K562 (cell line): ENCODE measurements at regions not wholly inside any gene's neighbourhood (a gene's known extent, or its start where the extent isn't known, plus 50 kb on each side); places are given as distances from the start of the nearest gene placed in this dataset.

ENCODE experiments used
- ATAC-seq: fragments of 200-7000 bp; cut with Tn5 transposase; 3 replicates; pipeline ENCODE4 v1.9.1; 2020; ENCODE audit warnings: moderate library complexity
- BruUV-seq: library from RNA; stranded (reverse); fragments of 400-500 nt; replicated peaks from 2 replicates; lab custom pipeline; 2021; lab: Mats Ljungman, UMichigan
- CTCF ChIA-PET: fragments of 300-600 bp; formaldehyde crosslinking; extraction: SDS; loops from one replicate; lab custom pipeline; 2021; ENCODE audit warnings: low intra/inter-chr PET ratio; lab: Yijun Ruan, JAX
- POLR2A ChIA-PET: fragments of 300-600, 350-650 bp; sonication (Branson Sonifier 250); formaldehyde crosslinking; extraction: SDS; loops from one replicate; lab custom pipeline; 2021; ENCODE audit warnings: antibody characterized with exemption, inconsistent platforms; lab: Yijun Ruan, JAX
- DNase-seq, 4 experiments: peaks; one replicate each; pipeline versions ENCODE4 v3.0.0 to v3.0.0-alpha.2; 2011 to 2018; ENCODE audit warnings: low spot score in 3 of 4, mixed read lengths in 3 of 4; ENCODE audit errors: extremely low read depth in 1 of 4
- FAIRE-seq: peaks from 2 replicates; lab custom pipeline; 2011; peaks lifted over from hg19 to GRCh38; lab: Jason Lieb, UNC
- H2AFZ ChIP-seq: 2 replicates; pipeline ENCODE4 v1.6.0; 2011; ENCODE audit warnings: low read depth, low read length, control low read depth, inconsistent platforms
- H3K27ac ChIP-seq: fragments of 200-600 bp; 3 replicates; pipeline ENCODE4 v1.8.0; 2011; ENCODE audit warnings: low read depth, mild to moderate bottlenecking, control low read depth, inconsistent platforms, low read length, moderate library complexity, mixed read lengths; ENCODE audit errors: extremely low read depth
- H3K27me3 ChIP-seq, 2 experiments: fragments of 300-600 bp in 1 of 2; 2 replicates in 1 of 2; 3 replicates in 1 of 2; pipeline versions ENCODE4 v1.6.0 to v1.8.0; 2011; ENCODE audit warnings: inconsistent platforms in 2 of 2, low read length in 2 of 2, mild to moderate bottlenecking in 1 of 2, mixed read lengths in 1 of 2, moderate library complexity in 1 of 2; ENCODE audit not compliant: control insufficient read depth in 2 of 2, insufficient read depth in 2 of 2
- H3K36me3 ChIP-seq: fragments of 300-600 bp; 3 replicates; pipeline ENCODE4 v1.8.0; 2011; ENCODE audit warnings: mild to moderate bottlenecking, low read length, inconsistent platforms; ENCODE audit not compliant: control insufficient read depth, insufficient read depth
- H3K4me1 ChIP-seq, 2 experiments: fragments of 200-600 bp in 1 of 2; replicated peaks in 1 of 2; 2 replicates in 1 of 2; 3 replicates in 1 of 2; pipeline versions ENCODE4 v1.5.1 to v1.8.0; 2011; ENCODE audit warnings: inconsistent platforms in 2 of 2, low read length in 2 of 2, mild to moderate bottlenecking in 1 of 2, mixed read lengths in 1 of 2, moderate library complexity in 1 of 2; ENCODE audit not compliant: control insufficient read depth in 2 of 2, insufficient read depth in 2 of 2
- H3K4me2 ChIP-seq: 2 replicates; pipeline ENCODE4 v1.6.1; 2011; ENCODE audit warnings: low read length, control low read depth, inconsistent platforms, mixed read lengths; ENCODE audit not compliant: insufficient read depth
- H3K4me3 ChIP-seq: fragments of 200-600 bp; sonication (generic), shearing (Covaris generic); 2 replicates; pipeline ENCODE4 v1.5.1; 2016; ENCODE audit warnings: control low read depth, inconsistent platforms
- H3K79me2 ChIP-seq: fragments of 200-600 bp; 3 replicates; pipeline ENCODE4 v1.8.0; 2011; ENCODE audit warnings: low read length, inconsistent platforms; ENCODE audit not compliant: control insufficient read depth, insufficient read depth
- H3K9ac ChIP-seq, 2 experiments: 2 replicates each; pipeline versions ENCODE4 v1.6.0 to v1.6.1; 2011; ENCODE audit warnings: low read depth in 2 of 2, low read length in 2 of 2, control low read depth in 1 of 2, inconsistent platforms in 1 of 2, mild to moderate bottlenecking in 1 of 2, mixed read lengths in 1 of 2; ENCODE audit not compliant: insufficient read depth in 1 of 2
- H3K9me1 ChIP-seq: one replicate; pipeline ENCODE4 v1.6.0; 2011; ENCODE audit warnings: inconsistent platforms, mild to moderate bottlenecking, low read length, moderate library complexity; ENCODE audit not compliant: control insufficient read depth, insufficient read depth
- H3K9me3 ChIP-seq: replicated peaks from 2 replicates; pipeline ENCODE4 v1.5.1; 2011; ENCODE audit warnings: low read depth, low read length, inconsistent platforms; ENCODE audit not compliant: control insufficient read depth, insufficient read depth
- H4K20me1 ChIP-seq: replicated peaks from 2 replicates; pipeline ENCODE4 v1.6.1; 2011; ENCODE audit warnings: low read length, inconsistent platforms, mixed read lengths; ENCODE audit not compliant: control insufficient read depth, insufficient read depth
- ATF4 ChIP-seq: fragments of 450-650 bp; formaldehyde crosslinking; IDR thresholded peaks from 2 replicates; pipeline ENCODE4 v1.4.0; 2022; ENCODE audit warnings: mild to moderate bottlenecking, moderate library complexity
- GABPB2 ChIP-seq: fragments of 250-450 bp; sonication (Bioruptor Pico); conservative IDR thresholded peaks from 2 replicates; pipeline ENCODE4 v1.5.1; 2021; ENCODE audit warnings: mild to moderate bottlenecking
- IRF1 ChIP-seq: sonication (generic); formaldehyde crosslinking; IDR thresholded peaks from 2 replicates; pipeline ENCODE4 v1.8.0; 2022; ENCODE audit warnings: missing genetic modification reagents, mild to moderate bottlenecking, borderline replicate concordance
- KLF13 ChIP-seq: fragments of 450-650 bp; IDR thresholded peaks from 2 replicates; pipeline ENCODE4 v1.6.1; 2016; ENCODE audit warnings: missing genetic modification characterization, low read depth, mild to moderate bottlenecking, missing compliant biosample characterization, moderate library complexity, borderline replicate concordance
- RAD21 ChIP-seq, 2 experiments: fragments of 250-450 bp in 1 of 2; fragments of 450-650 bp in 1 of 2; sonication (Bioruptor Pico) in 1 of 2; formaldehyde crosslinking in 1 of 2; IDR thresholded peaks in 1 of 2; conservative IDR thresholded peaks in 1 of 2; 2 replicates each; pipeline versions ENCODE4 v1.4.0 to v1.8.0; 2020 to 2022; ENCODE audit warnings: mild to moderate bottlenecking in 2 of 2, moderate library complexity in 1 of 2
- SFPQ ChIP-seq: fragments of 200-400 bp; formaldehyde crosslinking; IDR thresholded peaks from 2 replicates; pipeline ENCODE4 v1.6.1; 2017; ENCODE audit warnings: mild to moderate bottlenecking, low read depth, low read length, moderate library complexity
- ZNF644 ChIP-seq: fragments of 200-800 bp; sonication (Bioruptor generic); IDR thresholded peaks from 2 replicates; pipeline ENCODE4 v1.6.1; 2016; ENCODE audit warnings: low read depth, missing genetic modification characterization, missing compliant biosample characterization
- WGBS: fragments of 100-300 bp; shearing (Covaris generic); methylation state at CpG from one replicate; pipeline ENCODE4 v1.1.6; 2016; ENCODE audit warnings: low coverage, mixed read lengths; ENCODE audit not compliant: insufficient coverage; ENCODE audit errors: missing lambda C conversion rate; 5-methylcytosine and 5-hydroxymethylcytosine counted together
- in situ Hi-C: fragments of 300-500 bp; cut with MboI; formaldehyde crosslinking; loops from 4 replicates; pipeline ENCODE4 v1.15.0; 2018; ENCODE audit warnings: inconsistent platforms, mixed read lengths
- intact Hi-C: fragments of 100-400 bp; cut with micrococcal nuclease; formaldehyde crosslinking; loops from 2 replicates; pipeline ENCODE4 v1.14.2; 2022
- TF ChIP-seq, protein P1 (sequence below), 3 experiments: IDR thresholded peaks in 2 of 3; conservative IDR thresholded peaks in 1 of 3; 2 replicates each; pipeline ENCODE4 v1.5.1; 2011 to 2012; ENCODE audit warnings: low read length in 3 of 3, mild to moderate bottlenecking in 3 of 3, control low read depth in 2 of 3, improper control_type of control experiment in 1 of 3, inconsistent platforms in 1 of 3, low read depth in 1 of 3, mixed read lengths in 1 of 3, moderate library complexity in 1 of 3; ENCODE audit not compliant: insufficient read depth in 2 of 3

- POLR2A ChIA-PET: no interaction called here
Observed at GRCh38 chr2:12032398-12032797, 286.0 kb downstream of the LPIN1 start.

More at GRCh38 chr2:12032398-12032797, 286.0 kb downstream of the LPIN1 start:
- no peaks in the 10 kb centered on the region for H3K27me3 ChIP-seq
- no peak overlapping the region for H3K9ac ChIP-seq
- CTCF ChIA-PET: no interaction called here
- no peaks in the 10 kb centered on the region for H3K79me2 ChIP-seq
- H3K27ac ChIP-seq: no peak overlapping the region
- no TSS peak for BruUV-seq
- H4K20me1 ChIP-seq: no peaks in the 10 kb centered on the region
- peak in 1 of 2 experiments; percentile 10; a peak in 1 of 4 replicates for TF ChIP-seq RAD21 (CRISPR knock-in tag; conservative IDR thresholded peaks at IDR 0.05 in 1 of 2, IDR thresholded peaks at IDR 0.05 in 1 of 2)
- TF ChIP-seq SFPQ: no peak
- TF ChIP-seq GABPB2: no peak
- TF ChIP-seq KLF13 (tag): no peak
- no peak for TF ChIP-seq IRF1 (CRISPR knock-in tag)
- TF ChIP-seq ATF4 (CRISPR knock-in tag): no peak
- TF ChIP-seq, protein P1, sequence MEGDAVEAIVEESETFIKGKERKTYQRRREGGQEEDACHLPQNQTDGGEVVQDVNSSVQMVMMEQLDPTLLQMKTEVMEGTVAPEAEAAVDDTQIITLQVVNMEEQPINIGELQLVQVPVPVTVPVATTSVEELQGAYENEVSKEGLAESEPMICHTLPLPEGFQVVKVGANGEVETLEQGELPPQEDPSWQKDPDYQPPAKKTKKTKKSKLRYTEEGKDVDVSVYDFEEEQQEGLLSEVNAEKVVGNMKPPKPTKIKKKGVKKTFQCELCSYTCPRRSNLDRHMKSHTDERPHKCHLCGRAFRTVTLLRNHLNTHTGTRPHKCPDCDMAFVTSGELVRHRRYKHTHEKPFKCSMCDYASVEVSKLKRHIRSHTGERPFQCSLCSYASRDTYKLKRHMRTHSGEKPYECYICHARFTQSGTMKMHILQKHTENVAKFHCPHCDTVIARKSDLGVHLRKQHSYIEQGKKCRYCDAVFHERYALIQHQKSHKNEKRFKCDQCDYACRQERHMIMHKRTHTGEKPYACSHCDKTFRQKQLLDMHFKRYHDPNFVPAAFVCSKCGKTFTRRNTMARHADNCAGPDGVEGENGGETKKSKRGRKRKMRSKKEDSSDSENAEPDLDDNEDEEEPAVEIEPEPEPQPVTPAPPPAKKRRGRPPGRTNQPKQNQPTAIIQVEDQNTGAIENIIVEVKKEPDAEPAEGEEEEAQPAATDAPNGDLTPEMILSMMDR (IDR thresholded peaks at IDR 0.05 in 2 of 3, conservative IDR thresholded peaks at IDR 0.05 in 1 of 3; ENCODE audit: insufficient read depth in 2 of 3, low read depth in 1 of 3, low read length in 3 of 3): peak in 1 of 3 experiments; percentile 11; a peak in 1 of 6 replicates
- TF ChIP-seq ZNF644 (tag): no peak
- TF ChIP-seq, all 486 proteins: peak for 2
- no peak for ATAC-seq
- WGBS: 54% methylated on average over 3 of the region's 3 CpGs
- H3K4me3 ChIP-seq: no peak overlapping the region
- H3K9me3 ChIP-seq: no peaks in the 10 kb centered on the region
- intact Hi-C loops: no loop called here
- peaks cover 0 to 8% of the 10 kb centered on the region in 2 experiments; a peak in 1 of 5 replicates for H3K4me1 ChIP-seq
- no peaks in the 10 kb centered on the region for H3K9me1 ChIP-seq
- DNase-seq: no peak
- in situ Hi-C loops: no loop called here
- no peak overlapping the region for H3K4me2 ChIP-seq
- FAIRE-seq: no peak
- no peak overlapping the region for H2AFZ ChIP-seq
- H3K36me3 ChIP-seq: no peaks in the 10 kb centered on the region
